ENCODE measurements at regions not wholly inside any gene's neighbourhood (a gene's known extent, or its start where the extent isn't known, plus 50 kb on each side); places are given as distances from the start of the nearest gene placed in this dataset.

GRCh38 chr2:12379143-12379542, 337.6 kb upstream of the TRIB2 start:
- no peaks in the 10 kb centered on the region for H3K4me1 ChIP-seq (ENCODE audit: insufficient read depth, low read length, poor library complexity, severe bottlenecking)
- no peak overlapping the region for H3K27ac ChIP-seq (ENCODE audit: low read depth, low read length, poor library complexity, severe bottlenecking)
- no peak overlapping the region for H3K4me2 ChIP-seq (ENCODE audit: low read length)
- BruUV-seq (replicated peaks): no TSS peak
- no peaks in the 10 kb centered on the region for H4K20me1 ChIP-seq (ENCODE audit: insufficient read depth, low read length)
- DNase-seq (ENCODE audit: low spot score): no peak
- CTCF ChIA-PET (ENCODE audit: unreplicated experiment): interaction anchor here (0.6 kb wide), 1 partner anchor 553 kb away, joined by 3 read pairs; no protein-coding TSS in a partner anchor
- H3K4me3 ChIP-seq (ENCODE audit: low read depth, low read length, poor library complexity, severe bottlenecking): no peak overlapping the region
- no peak overlapping the region for H2AFZ ChIP-seq (ENCODE audit: low read length)
- intact Hi-C loops (cut with micrococcal nuclease; ENCODE audit: unreplicated experiment): no loop called here
- no peaks in the 10 kb centered on the region for H3K9me3 ChIP-seq (ENCODE audit: low read length)
- H3K79me2 ChIP-seq (ENCODE audit: insufficient read depth, low read depth, low read length): no peaks in the 10 kb centered on the region
- POLR2A ChIA-PET: interaction anchor here (0.5 kb wide), 1 partner anchor 214 kb away, joined by 3 read pairs; no protein-coding TSS in a partner anchor
- no peak for TF ChIP-seq CTCF (conservative IDR thresholded peaks at IDR 0.05; ENCODE audit: low read length)
- no peak for TF ChIP-seq EZH2phosphoT487 (IDR thresholded peaks at IDR 0.05; ENCODE audit: borderline replicate concordance, low read depth, low read length)
- no peaks in the 10 kb centered on the region for H3K36me3 ChIP-seq (ENCODE audit: insufficient read depth, low read length)
- H3K9me2 ChIP-seq (ENCODE audit: insufficient read depth, low read length): no peaks in the 10 kb centered on the region

DNA sequence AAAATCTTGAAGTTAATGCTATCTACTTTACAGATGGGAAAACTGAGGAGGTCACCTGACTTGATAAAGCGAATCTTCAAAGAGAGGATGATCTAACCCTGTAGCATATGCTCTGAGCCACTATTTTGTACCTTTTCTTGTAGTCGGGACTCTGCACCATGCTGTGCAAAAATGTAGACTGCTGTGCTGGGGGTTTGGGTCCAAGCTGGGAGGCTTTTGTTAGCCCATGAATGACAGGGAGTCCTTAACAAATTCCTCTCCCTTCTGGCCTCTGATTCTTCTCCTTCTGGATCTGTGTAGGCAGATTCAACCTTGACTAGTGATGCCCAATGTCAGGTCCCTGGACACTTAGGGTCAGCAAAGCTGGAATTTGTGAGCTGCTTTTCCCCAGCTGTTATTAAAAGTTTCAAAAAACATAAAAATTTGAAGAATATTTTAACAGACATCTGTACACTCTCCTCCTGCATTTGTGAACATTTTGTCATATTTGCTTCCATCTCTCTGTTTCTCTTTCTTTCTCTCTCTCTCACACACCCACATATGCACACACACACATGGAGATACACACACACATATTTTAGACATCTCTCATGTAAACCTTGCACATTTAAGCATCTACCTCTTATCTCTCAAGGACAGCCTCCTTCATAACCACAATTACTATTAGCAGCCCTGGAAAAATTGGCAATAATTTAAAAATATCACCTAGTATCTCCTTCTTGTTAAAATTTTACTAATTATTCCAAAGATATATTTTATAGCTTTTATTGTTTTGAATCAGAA, 335.0 kb upstream of the TRIB2 start:
- TF ChIP-seq CTCF (conservative IDR thresholded peaks at IDR 0.05; ENCODE audit: low read length): no peak
- no peak for TF ChIP-seq EZH2phosphoT487 (IDR thresholded peaks at IDR 0.05; ENCODE audit: borderline replicate concordance, low read depth, low read length)
- no peak for DNase-seq (ENCODE audit: low spot score)
- H3K4me3 ChIP-seq (ENCODE audit: low read depth, low read length, poor library complexity, severe bottlenecking): no peak overlapping the region
- no peaks in the 10 kb centered on the region for H3K9me2 ChIP-seq (ENCODE audit: insufficient read depth, low read length)
- H3K9me3 ChIP-seq (ENCODE audit: low read length): no peaks in the 10 kb centered on the region
- H3K4me2 ChIP-seq (ENCODE audit: low read length): no peak overlapping the region
- no peak overlapping the region for H3K27ac ChIP-seq (ENCODE audit: low read depth, low read length, poor library complexity, severe bottlenecking)
- BruUV-seq (replicated peaks): no TSS peak
- H4K20me1 ChIP-seq (ENCODE audit: insufficient read depth, low read length): no peaks in the 10 kb centered on the region
- H2AFZ ChIP-seq (ENCODE audit: low read length): no peak overlapping the region
- ChIA-PET CTCF (ENCODE audit: unreplicated experiment) (no interaction called here), POLR2A (interaction anchor here (0.6 to 1.0 kb wide), 4 partner anchors 31 to 607 kb away, joined by 3 to 4 read pairs (median 3); no protein-coding TSS in a partner anchor)
- no peaks in the 10 kb centered on the region for H3K4me1 ChIP-seq (ENCODE audit: insufficient read depth, low read length, poor library complexity, severe bottlenecking)
- H3K36me3 ChIP-seq (ENCODE audit: insufficient read depth, low read length): no peaks in the 10 kb centered on the region
- intact Hi-C loops (cut with micrococcal nuclease; ENCODE audit: unreplicated experiment): no loop called here
- no peaks in the 10 kb centered on the region for H3K79me2 ChIP-seq (ENCODE audit: insufficient read depth, low read depth, low read length)

DNA sequence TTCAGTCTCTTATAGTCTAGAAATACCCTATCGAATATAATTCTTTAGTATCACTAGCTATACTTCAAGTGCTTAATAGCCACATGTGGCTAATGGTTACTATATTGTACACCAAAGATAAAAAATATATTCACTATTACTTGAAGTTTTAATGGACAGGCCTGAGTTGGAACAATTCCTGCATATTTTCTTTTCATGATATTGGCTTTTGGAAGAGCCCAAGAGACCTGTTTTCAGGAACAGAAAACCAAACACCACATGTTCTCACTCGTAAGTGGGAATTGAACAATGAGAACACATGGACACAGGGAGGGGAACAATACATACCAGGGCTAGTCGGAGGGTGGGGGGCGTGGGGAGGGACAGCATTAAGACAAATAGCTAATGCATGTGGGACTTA, 334.4 kb upstream of the TRIB2 start:
- no peak for TF ChIP-seq CTCF (conservative IDR thresholded peaks at IDR 0.05; ENCODE audit: low read length)
- no peak for TF ChIP-seq EZH2phosphoT487 (IDR thresholded peaks at IDR 0.05; ENCODE audit: borderline replicate concordance, low read depth, low read length)
- Histone ChIP-seq H3K79me2 (ENCODE audit: insufficient read depth, low read depth, low read length) (no peaks in the 10 kb centered on the region), H3K4me3 (ENCODE audit: low read depth, low read length, poor library complexity, severe bottlenecking) (no peak overlapping the region), H2AFZ (ENCODE audit: low read length) (no peak overlapping the region), H4K20me1 (ENCODE audit: insufficient read depth, low read length) (no peaks in the 10 kb centered on the region), H3K27ac (ENCODE audit: low read depth, low read length, poor library complexity, severe bottlenecking) (no peak overlapping the region), H3K9me3 (ENCODE audit: low read length) (no peaks in the 10 kb centered on the region), H3K4me1 (ENCODE audit: insufficient read depth, low read length, poor library complexity, severe bottlenecking) (no peaks in the 10 kb centered on the region), H3K4me2 (ENCODE audit: low read length) (no peak overlapping the region), H3K36me3 (ENCODE audit: insufficient read depth, low read length) (no peaks in the 10 kb centered on the region), H3K9me2 (ENCODE audit: insufficient read depth, low read length) (no peaks in the 10 kb centered on the region)
- CTCF ChIA-PET (ENCODE audit: unreplicated experiment): no interaction called here
- POLR2A ChIA-PET: interaction anchor here (0.6 to 0.9 kb wide), 2 partner anchors 31 to 551 kb away, joined by 3 to 4 read pairs; no protein-coding TSS in a partner anchor
- intact Hi-C loops (cut with micrococcal nuclease; ENCODE audit: unreplicated experiment): no loop called here
- no peak for DNase-seq (ENCODE audit: low spot score)
- no TSS peak for BruUV-seq (replicated peaks)
